Loucy (cell line): ENCODE measurements at regions not wholly inside any gene's neighbourhood (a gene's known extent, or its start where the extent isn't known, plus 50 kb on each side); places are given as distances from the start of the nearest gene placed in this dataset.

ENCODE experiments used
- H2AFZ ChIP-seq: fragments of 200-600 bp; sonication (generic); 2 replicates; pipeline ENCODE4 v1.6.0; 2016; ENCODE audit warnings: antibody characterized with exemption, mild to moderate bottlenecking, low read length, moderate library complexity
- H3F3A ChIP-seq: fragments of 200-600 bp; 2 replicates; pipeline ENCODE4 v1.6.0; 2016; ENCODE audit warnings: antibody characterized with exemption, low read depth, mild to moderate bottlenecking
- H3K27me3 ChIP-seq: fragments of 200-600 bp; sonication (generic); 2 replicates; pipeline ENCODE4 v1.6.1; 2014; ENCODE audit warnings: low read length, mild to moderate bottlenecking; ENCODE audit not compliant: insufficient read depth, poor library complexity, severe bottlenecking
- H3K36me3 ChIP-seq: fragments of 200-600 bp; sonication (generic); 2 replicates; pipeline ENCODE4 v1.6.1; 2016; ENCODE audit warnings: low read length; ENCODE audit not compliant: insufficient read depth
- H3K4me1 ChIP-seq: fragments of 200-600 bp; sonication (generic); 2 replicates; pipeline ENCODE4 v1.5.1; 2014; ENCODE audit warnings: low read length, mild to moderate bottlenecking; ENCODE audit not compliant: insufficient read depth, poor library complexity, severe bottlenecking
- H3K4me2 ChIP-seq: fragments of 200-600 bp; sonication (generic); 2 replicates; pipeline ENCODE4 v1.6.0; 2014; ENCODE audit warnings: antibody characterized with exemption, low read length, low read depth, mild to moderate bottlenecking; ENCODE audit not compliant: poor library complexity, severe bottlenecking
- H3K4me3 ChIP-seq: fragments of 200-600 bp; sonication (generic); 2 replicates; pipeline ENCODE4 v1.5.1; 2014; ENCODE audit warnings: low read length, mild to moderate bottlenecking, mixed read lengths; ENCODE audit not compliant: poor library complexity, severe bottlenecking
- H3K79me2 ChIP-seq: fragments of 200-600 bp; sonication (generic); 2 replicates; pipeline ENCODE4 v1.6.1; 2014; ENCODE audit warnings: low read length; ENCODE audit not compliant: insufficient read depth
- H3K9ac ChIP-seq: fragments of 200-600 bp; sonication (generic); 2 replicates; pipeline ENCODE4 v1.6.0; 2014; ENCODE audit warnings: mild to moderate bottlenecking, low read depth, low read length, moderate library complexity; ENCODE audit not compliant: poor library complexity, severe bottlenecking
- H3K9me2 ChIP-seq: fragments of 200-600 bp; sonication (generic); replicated peaks from 2 replicates; pipeline ENCODE4 v1.6.1; 2016; ENCODE audit warnings: low read depth, low read length, mixed read lengths
- H3K9me3 ChIP-seq: fragments of 200-600 bp; sonication (generic); 2 replicates; pipeline ENCODE4 v1.6.1; 2014; ENCODE audit warnings: mild to moderate bottlenecking, antibody characterized with exemption, low read length, low read depth; ENCODE audit not compliant: insufficient read depth
- H4K20me1 ChIP-seq: fragments of 200-600 bp; sonication (generic); 2 replicates; pipeline ENCODE4 v1.6.0; 2014; ENCODE audit warnings: antibody characterized with exemption, low read length, mild to moderate bottlenecking; ENCODE audit not compliant: insufficient read depth, poor library complexity, severe bottlenecking
- EZH2phosphoT487 ChIP-seq: fragments of 200-600 bp; IDR thresholded peaks from 2 replicates; pipeline ENCODE4 v1.6.1; 2018; ENCODE audit warnings: antibody characterized with exemption, mild to moderate bottlenecking, moderate library complexity, borderline replicate concordance
- TF ChIP-seq, protein P1 (sequence below): fragments of 200-600 bp; sonication (generic); conservative IDR thresholded peaks from 2 replicates; pipeline ENCODE4 v1.5.1; 2014; ENCODE audit warnings: mild to moderate bottlenecking, antibody characterized with exemption, low read length

DNA sequence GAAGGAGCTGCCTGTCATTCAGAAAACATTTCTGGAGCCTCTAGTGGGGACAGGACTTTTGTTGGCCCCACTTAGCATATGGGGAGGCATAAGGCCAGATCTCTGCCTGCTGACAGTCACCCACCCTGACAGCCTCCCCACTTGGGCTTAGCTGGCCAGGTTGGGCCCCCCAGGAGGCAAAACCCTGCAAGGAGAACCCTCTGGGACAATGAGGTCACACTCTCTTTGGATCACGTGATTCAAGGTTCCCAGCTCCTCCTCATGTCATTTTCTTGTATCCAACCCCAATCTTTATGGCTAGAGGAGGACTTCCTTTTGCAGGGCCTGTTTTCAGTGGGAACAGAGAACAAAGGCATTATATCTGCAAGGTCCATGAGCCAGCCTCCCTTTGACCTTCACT is 60.0 kb downstream of the NAV1 start:
- H3K9ac ChIP-seq: no peak overlapping the region
- H3K4me3 ChIP-seq: no peak overlapping the region
- no peaks in the 10 kb centered on the region for H3K79me2 ChIP-seq
- H3K4me2 ChIP-seq: no peak overlapping the region
- H3K4me1 ChIP-seq: no peaks in the 10 kb centered on the region
- H3K27me3 ChIP-seq: no peaks in the 10 kb centered on the region
- H3K36me3 ChIP-seq: no peaks in the 10 kb centered on the region
- H3K9me2 ChIP-seq: no peaks in the 10 kb centered on the region
- TF ChIP-seq, protein P1, sequence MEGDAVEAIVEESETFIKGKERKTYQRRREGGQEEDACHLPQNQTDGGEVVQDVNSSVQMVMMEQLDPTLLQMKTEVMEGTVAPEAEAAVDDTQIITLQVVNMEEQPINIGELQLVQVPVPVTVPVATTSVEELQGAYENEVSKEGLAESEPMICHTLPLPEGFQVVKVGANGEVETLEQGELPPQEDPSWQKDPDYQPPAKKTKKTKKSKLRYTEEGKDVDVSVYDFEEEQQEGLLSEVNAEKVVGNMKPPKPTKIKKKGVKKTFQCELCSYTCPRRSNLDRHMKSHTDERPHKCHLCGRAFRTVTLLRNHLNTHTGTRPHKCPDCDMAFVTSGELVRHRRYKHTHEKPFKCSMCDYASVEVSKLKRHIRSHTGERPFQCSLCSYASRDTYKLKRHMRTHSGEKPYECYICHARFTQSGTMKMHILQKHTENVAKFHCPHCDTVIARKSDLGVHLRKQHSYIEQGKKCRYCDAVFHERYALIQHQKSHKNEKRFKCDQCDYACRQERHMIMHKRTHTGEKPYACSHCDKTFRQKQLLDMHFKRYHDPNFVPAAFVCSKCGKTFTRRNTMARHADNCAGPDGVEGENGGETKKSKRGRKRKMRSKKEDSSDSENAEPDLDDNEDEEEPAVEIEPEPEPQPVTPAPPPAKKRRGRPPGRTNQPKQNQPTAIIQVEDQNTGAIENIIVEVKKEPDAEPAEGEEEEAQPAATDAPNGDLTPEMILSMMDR: no peak
- no peak for TF ChIP-seq EZH2phosphoT487
- H3K9me3 ChIP-seq: no peaks in the 10 kb centered on the region
- H3F3A ChIP-seq: no peaks in the 10 kb centered on the region
- no peak overlapping the region for H2AFZ ChIP-seq
- H4K20me1 ChIP-seq: no peaks in the 10 kb centered on the region

GRCh38 chr1:201599548-201599947 is 60.6 kb downstream of the NAV1 start:
- Histone ChIP-seq H3K4me1 (no peaks in the 10 kb centered on the region), H3K4me3 (no peak overlapping the region), H2AFZ (no peak overlapping the region), H4K20me1 (no peaks in the 10 kb centered on the region), H3F3A (no peaks in the 10 kb centered on the region), H3K27me3 (no peaks in the 10 kb centered on the region), H3K36me3 (no peaks in the 10 kb centered on the region), H3K79me2 (no peaks in the 10 kb centered on the region), H3K9me3 (no peaks in the 10 kb centered on the region), H3K9me2 (no peaks in the 10 kb centered on the region), H3K4me2 (no peak overlapping the region), H3K9ac (no peak overlapping the region)
- no peak for TF ChIP-seq EZH2phosphoT487
- TF ChIP-seq, protein P1: no peak

GRCh38 chr1:201602413-201603265 is 63.7 kb downstream of the NAV1 start:
- TF ChIP-seq EZH2phosphoT487: no peak
- TF ChIP-seq, protein P1: no peak
- no peaks in the 10 kb centered on the region for H4K20me1 ChIP-seq

More at GRCh38 chr1:201602413-201603265, 63.7 kb downstream of the NAV1 start:
- Histone ChIP-seq H3K36me3 (no peaks in the 10 kb centered on the region), H3K79me2 (no peaks in the 10 kb centered on the region), H3K4me3 (no peak overlapping the region), H3K9ac (no peak overlapping the region), H2AFZ (no peak overlapping the region), H3K27me3 (no peaks in the 10 kb centered on the region), H3K4me1 (no peaks in the 10 kb centered on the region), H3K9me2 (no peaks in the 10 kb centered on the region), H3F3A (no peaks in the 10 kb centered on the region), H3K4me2 (no peak overlapping the region), H3K9me3 (no peaks in the 10 kb centered on the region)
